GM19468 (cell line): ENCODE measurements at regions not wholly inside any gene's neighbourhood (a gene's known extent, or its start where the extent isn't known, plus 50 kb on each side); places are given as distances from the start of the nearest gene placed in this dataset.

ENCODE experiments used
- ATAC-seq: cut with Tn5 transposase; IDR thresholded peaks from one replicate; pipeline ENCODE4 v1.9.1; 2021; ENCODE audit warnings: mild to moderate bottlenecking, moderate library complexity, moderate number of reproducible peaks; ENCODE audit not compliant: unreplicated experiment; ENCODE audit errors: extremely low read depth

GRCh38 chr3:162487138-162487537 is 990.5 kb downstream of the OTOL1 start:
- no peak for ATAC-seq

GRCh38 chr3:162489853-162490252 is 993.2 kb downstream of the OTOL1 start:
- ATAC-seq: no peak

GRCh38 chr3:162491952-162492351 is 995.3 kb downstream of the OTOL1 start:
- ATAC-seq: no peak

- ATAC-seq: no peak
Observed at GRCh38 chr3:162492446-162493081, 996.0 kb downstream of the OTOL1 start.

- no peak for ATAC-seq
Observed at GRCh38 chr3:162498626-162499025, 1002.0 kb downstream of the OTOL1 start.

- no peak for ATAC-seq
Observed at GRCh38 chr3:162507397-162507796, 1010.8 kb downstream of the OTOL1 start.

GRCh38 chr3:162512488-162512887 is 1015.9 kb downstream of the OTOL1 start:
- ATAC-seq: no peak

GRCh38 chr3:162517110-162517509 is 1020.5 kb downstream of the OTOL1 start:
- ATAC-seq: no peak

- ATAC-seq: no peak
Observed at GRCh38 chr3:162521669-162522068, 1025.1 kb downstream of the OTOL1 start.

GRCh38 chr3:162525066-162525742 is 1028.6 kb downstream of the OTOL1 start:
- ATAC-seq: no peak

- no peak for ATAC-seq
Observed at GRCh38 chr3:162525771-162526170, 1029.2 kb downstream of the OTOL1 start.

- ATAC-seq: no peak
Observed at GRCh38 chr3:162534431-162534830, 1037.8 kb downstream of the OTOL1 start.

- ATAC-seq: no peak
Observed at GRCh38 chr3:162538491-162538890, 1041.9 kb downstream of the OTOL1 start.

GRCh38 chr3:162538906-162539305 is 1042.3 kb downstream of the OTOL1 start:
- no peak for ATAC-seq

- ATAC-seq: no peak
Observed at GRCh38 chr3:162540421-162540820, 1043.8 kb downstream of the OTOL1 start.

- ATAC-seq: no peak
Observed at GRCh38 chr3:162541923-162542322, 1045.3 kb downstream of the OTOL1 start.

- no peak for ATAC-seq
Observed at GRCh38 chr3:162544246-162544645, 1047.6 kb downstream of the OTOL1 start.

GRCh38 chr3:162546910-162547309 is 1050.3 kb downstream of the OTOL1 start:
- ATAC-seq: no peak

GRCh38 chr3:162547321-162547720 is 1050.7 kb downstream of the OTOL1 start:
- ATAC-seq: no peak

GRCh38 chr3:162555761-162556160 is 1059.2 kb downstream of the OTOL1 start:
- no peak for ATAC-seq

- no peak for ATAC-seq
Observed at GRCh38 chr3:162558016-162558415, 1061.4 kb downstream of the OTOL1 start.

- no peak for ATAC-seq
Observed at GRCh38 chr3:162568706-162569105, 1072.1 kb downstream of the OTOL1 start.
